Hepatocyte (in vitro differentiated cells): ENCODE measurements at regions not wholly inside any gene's neighbourhood (a gene's known extent, or its start where the extent isn't known, plus 50 kb on each side); places are given as distances from the start of the nearest gene placed in this dataset.

Experiments
- DNase-seq: peaks from one replicate; pipeline ENCODE4 v3.0.0-alpha.2; 2016; ENCODE audit warnings: low spot score
- H2AFZ ChIP-seq: fragments of 200-600 bp; sonication (generic); 2 replicates; pipeline ENCODE4 v1.6.0; 2016; ENCODE audit warnings: antibody characterized with exemption, mild to moderate bottlenecking
- H3K27ac ChIP-seq: fragments of 200-600 bp; sonication (generic); 2 replicates; pipeline ENCODE4 v1.5.1; 2016; ENCODE audit warnings: mild to moderate bottlenecking
- H3K27me3 ChIP-seq: fragments of 200-600 bp; sonication (generic); 2 replicates; pipeline ENCODE4 v1.6.1; 2016
- H3K36me3 ChIP-seq: fragments of 200-600 bp; sonication (generic); replicated peaks from 2 replicates; pipeline ENCODE4 v1.5.1; 2016; ENCODE audit warnings: low read depth; ENCODE audit not compliant: insufficient read depth
- H3K4me1 ChIP-seq: fragments of 200-600 bp; sonication (generic); 2 replicates; pipeline ENCODE4 v1.5.1; 2016; ENCODE audit warnings: mild to moderate bottlenecking, moderate library complexity; ENCODE audit not compliant: insufficient read depth
- H3K4me2 ChIP-seq: fragments of 200-600 bp; sonication (generic); 2 replicates; pipeline ENCODE4 v1.6.0; 2016
- H3K4me3 ChIP-seq: fragments of 200-600 bp; sonication (generic); 2 replicates; pipeline ENCODE4 v1.5.1; 2016; ENCODE audit warnings: mild to moderate bottlenecking
- H3K79me2 ChIP-seq: fragments of 200-600 bp; sonication (generic); 2 replicates; pipeline ENCODE4 v1.6.0; 2017; ENCODE audit warnings: mild to moderate bottlenecking
- H3K9me2 ChIP-seq: fragments of 200-600 bp; sonication (generic); replicated peaks from 2 replicates; pipeline ENCODE4 v1.6.0; 2017; ENCODE audit warnings: mild to moderate bottlenecking; ENCODE audit not compliant: insufficient read depth
- H3K9me3 ChIP-seq: fragments of 200-600 bp; sonication (generic); 2 replicates; pipeline ENCODE4 v1.5.1; 2016; ENCODE audit warnings: low read depth, mild to moderate bottlenecking
- H4K20me1 ChIP-seq: fragments of 200-600 bp; sonication (generic); 2 replicates; pipeline ENCODE4 v1.6.0; 2016; ENCODE audit warnings: mild to moderate bottlenecking; ENCODE audit not compliant: insufficient read depth, poor library complexity, severe bottlenecking
- EZH2 ChIP-seq: fragments of 200-600 bp; sonication (generic); IDR thresholded peaks from 2 replicates; pipeline ENCODE4 v1.6.1; 2016; ENCODE audit warnings: antibody characterized with exemption, mild to moderate bottlenecking, borderline replicate concordance
- EZH2phosphoT487 ChIP-seq: fragments of 200-600 bp; sonication (generic); IDR thresholded peaks from one replicate; pipeline ENCODE4 v1.6.1; 2018; ENCODE audit warnings: antibody characterized with exemption, mild to moderate bottlenecking, low read depth, moderate library complexity; ENCODE audit not compliant: unreplicated experiment, severe bottlenecking
- WGBS: methylation state at CpG from one replicate; pipeline ENCODE4 v1.1.6; 2016; ENCODE audit warnings: low lambda C conversion rate; ENCODE audit errors: missing lambda C conversion rate; 5-methylcytosine and 5-hydroxymethylcytosine counted together
- TF ChIP-seq, protein P1 (sequence below): fragments of 200-600 bp; sonication (generic); IDR thresholded peaks from 2 replicates; pipeline ENCODE4 v1.5.1; 2016; ENCODE audit warnings: antibody characterized with exemption, mild to moderate bottlenecking; ENCODE audit not compliant: poor library complexity

GRCh38 chrX:9393571-9393970 is 71.3 kb upstream of the TBL1X start:
- H3K36me3 ChIP-seq, result no peaks in the 10 kb centered on the region
- no peaks in the 10 kb centered on the region for H3K4me1 ChIP-seq
- H3K27ac ChIP-seq, result no peak overlapping the region
- 72% methylated on average over 4 of the region's 4 CpGs for WGBS
- no peak overlapping the region for H3K4me2 ChIP-seq
- no peaks in the 10 kb centered on the region for H4K20me1 ChIP-seq
- H3K9me2 ChIP-seq, result no peaks in the 10 kb centered on the region
- no peaks in the 10 kb centered on the region for H3K9me3 ChIP-seq
- H3K4me3 ChIP-seq, result no peak overlapping the region
- H2AFZ ChIP-seq, result no peak overlapping the region
- no peaks in the 10 kb centered on the region for H3K79me2 ChIP-seq
- DNase-seq, result no peak
- TF ChIP-seq EZH2phosphoT487 (no peak), EZH2 (no peak)
- TF ChIP-seq, protein P1, sequence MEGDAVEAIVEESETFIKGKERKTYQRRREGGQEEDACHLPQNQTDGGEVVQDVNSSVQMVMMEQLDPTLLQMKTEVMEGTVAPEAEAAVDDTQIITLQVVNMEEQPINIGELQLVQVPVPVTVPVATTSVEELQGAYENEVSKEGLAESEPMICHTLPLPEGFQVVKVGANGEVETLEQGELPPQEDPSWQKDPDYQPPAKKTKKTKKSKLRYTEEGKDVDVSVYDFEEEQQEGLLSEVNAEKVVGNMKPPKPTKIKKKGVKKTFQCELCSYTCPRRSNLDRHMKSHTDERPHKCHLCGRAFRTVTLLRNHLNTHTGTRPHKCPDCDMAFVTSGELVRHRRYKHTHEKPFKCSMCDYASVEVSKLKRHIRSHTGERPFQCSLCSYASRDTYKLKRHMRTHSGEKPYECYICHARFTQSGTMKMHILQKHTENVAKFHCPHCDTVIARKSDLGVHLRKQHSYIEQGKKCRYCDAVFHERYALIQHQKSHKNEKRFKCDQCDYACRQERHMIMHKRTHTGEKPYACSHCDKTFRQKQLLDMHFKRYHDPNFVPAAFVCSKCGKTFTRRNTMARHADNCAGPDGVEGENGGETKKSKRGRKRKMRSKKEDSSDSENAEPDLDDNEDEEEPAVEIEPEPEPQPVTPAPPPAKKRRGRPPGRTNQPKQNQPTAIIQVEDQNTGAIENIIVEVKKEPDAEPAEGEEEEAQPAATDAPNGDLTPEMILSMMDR, result no peak
- H3K27me3 ChIP-seq, result no peaks in the 10 kb centered on the region

- no peak for DNase-seq
- Histone ChIP-seq H3K36me3 (no peaks in the 10 kb centered on the region), H3K4me1 (no peaks in the 10 kb centered on the region), H3K9me3 (no peaks in the 10 kb centered on the region), H4K20me1 (no peaks in the 10 kb centered on the region), H3K79me2 (no peaks in the 10 kb centered on the region), H3K4me3 (no peak overlapping the region), H2AFZ (no peak overlapping the region), H3K27ac (no peak overlapping the region), H3K9me2 (no peaks in the 10 kb centered on the region), H3K4me2 (no peak overlapping the region), H3K27me3 (no peaks in the 10 kb centered on the region)
- WGBS, result 77% methylated on average over 12 of the region's 12 CpGs
- TF ChIP-seq, protein P1, result no peak
- no peak for TF ChIP-seq EZH2phosphoT487
- no peak for TF ChIP-seq EZH2
Measured at GRCh38 chrX:9394212-9394611, 70.6 kb upstream of the TBL1X start.

DNA sequence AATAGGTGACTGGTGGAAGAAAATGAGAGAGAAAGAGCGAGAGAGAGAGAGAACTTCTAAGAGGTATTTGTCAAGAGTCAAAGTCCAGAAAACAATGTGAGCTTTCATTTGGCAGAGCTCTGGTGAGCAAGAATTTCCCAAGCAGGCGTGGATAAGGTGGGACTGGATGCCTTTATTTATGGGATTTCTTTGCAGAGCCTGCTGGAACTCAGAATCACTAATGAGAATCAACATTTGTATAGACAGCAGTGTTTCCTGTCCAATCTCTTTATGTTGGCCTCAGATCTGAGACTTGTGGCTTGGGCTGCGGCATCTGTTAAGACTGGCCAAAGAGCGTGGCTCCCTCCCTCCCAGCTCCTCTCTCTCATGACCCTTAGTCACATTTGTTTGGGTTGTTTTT is 67.9 kb upstream of the TBL1X start:
- H3K9me2 ChIP-seq, result no peaks in the 10 kb centered on the region
- H3K4me1 ChIP-seq, result no peaks in the 10 kb centered on the region
- no peak overlapping the region for H3K4me3 ChIP-seq
- no peaks in the 10 kb centered on the region for H3K36me3 ChIP-seq
- H4K20me1 ChIP-seq, result no peaks in the 10 kb centered on the region
- H3K9me3 ChIP-seq, result no peaks in the 10 kb centered on the region
- TF ChIP-seq EZH2phosphoT487 (no peak), EZH2 (no peak)
- TF ChIP-seq, protein P1, result no peak
- H3K79me2 ChIP-seq, result no peaks in the 10 kb centered on the region
- H3K27me3 ChIP-seq, result no peaks in the 10 kb centered on the region
- 47% methylated on average over 4 of the region's 4 CpGs for WGBS
- DNase-seq, result peak; percentile 36
- peak overlapping the region; percentile 43 for H3K27ac ChIP-seq
- no peak overlapping the region for H2AFZ ChIP-seq
- no peak overlapping the region for H3K4me2 ChIP-seq

DNA sequence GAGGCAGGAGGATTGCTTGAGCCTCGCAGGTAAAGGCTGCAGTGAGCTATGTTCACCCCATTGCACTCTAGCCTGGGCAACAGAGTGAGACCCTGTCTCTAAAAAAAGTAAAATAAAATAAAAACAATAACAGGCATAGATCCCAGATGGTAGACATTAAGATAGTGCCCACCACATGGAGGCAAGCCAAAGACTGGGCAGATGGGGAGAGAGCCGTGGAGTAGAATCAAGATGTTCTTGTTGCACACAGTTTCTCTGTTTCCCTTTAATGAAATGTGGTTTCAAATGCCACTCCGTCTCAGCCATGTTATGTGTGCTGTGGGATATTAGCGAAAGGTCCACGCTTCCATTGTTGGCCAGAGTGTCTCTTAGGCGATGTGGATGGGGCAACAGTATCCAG is 63.8 kb upstream of the TBL1X start:
- Histone ChIP-seq H3K27ac (no peak overlapping the region), H3K79me2 (no peaks in the 10 kb centered on the region), H3K4me3 (no peak overlapping the region), H3K27me3 (no peaks in the 10 kb centered on the region), H4K20me1 (no peaks in the 10 kb centered on the region), H3K9me3 (no peaks in the 10 kb centered on the region), H2AFZ (no peak overlapping the region), H3K36me3 (no peaks in the 10 kb centered on the region), H3K4me1 (no peaks in the 10 kb centered on the region), H3K9me2 (no peaks in the 10 kb centered on the region), H3K4me2 (no peak overlapping the region)
- TF ChIP-seq EZH2 (no peak), EZH2phosphoT487 (no peak)
- TF ChIP-seq, protein P1, result no peak
- 80% methylated on average over 6 of the region's 6 CpGs for WGBS
- no peak for DNase-seq
